SK-N-MC (cell line): ENCODE measurements at regions not wholly inside any gene's neighbourhood (a gene's known extent, or its start where the extent isn't known, plus 50 kb on each side); places are given as distances from the start of the nearest gene placed in this dataset.

Experiments
- EZH2 ChIP-seq: fragments of 200-600 bp; sonication (generic); IDR thresholded peaks from one replicate; pipeline ENCODE4 v1.6.1; 2017; ENCODE audit warnings: antibody characterized with exemption
- FOXP2 ChIP-seq: optimal IDR thresholded peaks from 2 replicates; pipeline ENCODE3; 2011; ENCODE audit warnings: mild to moderate bottlenecking, moderate library complexity; ENCODE audit not compliant: insufficient read depth; ENCODE audit errors: extremely low read length, control extremely low read depth
- POLR2AphosphoS5 ChIP-seq: IDR thresholded peaks from 2 replicates; pipeline ENCODE4 v1.6.1; 2012; ENCODE audit warnings: mild to moderate bottlenecking, low read depth, low read length, borderline replicate concordance

DNA sequence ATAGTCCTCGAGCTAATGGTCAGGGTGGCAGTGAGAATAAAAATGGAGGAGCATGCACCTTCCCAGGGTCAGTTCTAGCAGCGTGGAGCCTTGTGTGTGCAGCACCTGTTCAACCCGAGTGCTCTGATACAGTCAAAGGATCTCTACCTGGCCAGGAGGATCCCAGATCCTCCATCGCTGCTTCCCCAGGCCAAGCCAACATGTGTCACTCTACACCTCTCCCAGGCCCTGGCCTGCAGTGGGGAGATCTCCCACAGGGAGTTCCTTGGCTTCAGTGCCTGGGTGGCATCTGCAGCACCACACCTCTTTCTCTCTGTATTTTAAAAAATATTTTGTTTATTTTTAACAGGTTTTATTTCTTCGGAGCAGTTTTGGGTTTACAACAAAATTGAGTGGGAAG lies 414.8 kb upstream of the C2CD4B start:
- no peak for TF ChIP-seq EZH2
- no peak for TF ChIP-seq POLR2AphosphoS5
- TF ChIP-seq FOXP2: no peak
